Peyer's patch (tissue), 4 donors: ENCODE measurements at regions not wholly inside any gene's neighbourhood (a gene's known extent, or its start where the extent isn't known, plus 50 kb on each side); places are given as distances from the start of the nearest gene placed in this dataset.

Experiments
- DNase-seq, 3 donors: peaks; one replicate each; pipeline ENCODE4 v3.0.0-alpha.2; 2017 to 2019
- H3K27ac ChIP-seq, 4 donors: fragments of 200-600 bp; sonication (generic); one replicate each; pipeline ENCODE4 v1.5.1; 2016 to 2019
- H3K27me3 ChIP-seq, 2 donors: fragments of 200-600 bp; sonication (generic); one replicate each; pipeline ENCODE4 v1.5.1; 2019
- H3K36me3 ChIP-seq, 3 donors: fragments of 200-600 bp; sonication (generic); one replicate each; pipeline ENCODE4 v1.5.1; 2016 to 2019
- H3K4me1 ChIP-seq, 4 donors: fragments of 200-600 bp; sonication (generic); one replicate each; pipeline ENCODE4 v1.5.1; 2016 to 2019
- H3K4me3 ChIP-seq, 4 donors: fragments of 200-600 bp; sonication (generic); 1 replicate in 3 of 4; 2 replicates in 1 of 4; pipeline ENCODE4 v1.5.1; 2016 to 2019; ENCODE audit warnings: mild to moderate bottlenecking in 1 of 4
- H3K9me3 ChIP-seq, 4 donors: fragments of 200-600 bp; sonication (generic); one replicate each; pipeline ENCODE4 v1.5.1; 2016 to 2019; ENCODE audit warnings: mild to moderate bottlenecking in 1 of 4
- POLR2A ChIP-seq, 2 donors: fragments of 450-650 bp; IDR thresholded peaks; one replicate each; pipeline ENCODE4 v1.5.1; 2017; ENCODE audit warnings: antibody characterized with exemption in 2 of 2, mild to moderate bottlenecking in 2 of 2, moderate library complexity in 2 of 2
- TF ChIP-seq, protein P1 (sequence below), 6 experiments: fragments of 450-650 bp in 4 of 6; fragments of 200-600 bp in 2 of 6; sonication (generic) in 1 of 6; IDR thresholded peaks; one replicate each; pipeline ENCODE4 v1.5.1; 2017 to 2019; ENCODE audit warnings: antibody characterized with exemption in 6 of 6, mild to moderate bottlenecking in 3 of 6, moderate library complexity in 1 of 6

DNA sequence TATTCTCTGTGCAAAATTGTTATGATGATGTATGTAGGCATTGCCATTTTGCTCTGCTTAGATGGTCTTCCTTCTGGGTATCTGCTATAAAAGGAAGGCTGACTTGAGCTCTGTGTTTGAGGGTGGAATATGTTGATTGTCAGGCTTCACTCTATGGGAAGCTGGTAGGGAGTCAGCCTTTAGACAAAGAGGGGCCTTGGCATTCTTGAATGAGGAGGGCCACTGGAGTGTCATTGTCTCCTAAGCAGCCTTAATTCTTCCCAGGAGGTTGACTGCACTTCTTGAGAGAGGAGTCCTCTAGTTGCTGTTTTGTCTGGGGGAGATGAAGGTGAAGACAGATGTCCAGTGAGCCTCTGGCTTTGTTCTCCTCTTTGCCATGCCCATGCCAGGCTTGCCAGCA lies 266.8 kb downstream of the KCNRG start:
- Histone ChIP-seq H3K4me1 (no peaks in the 10 kb centered on the region), H3K36me3 (no peaks in the 10 kb centered on the region), H3K9me3 (no peaks in the 10 kb centered on the region), H3K27ac (no peak overlapping the region), H3K4me3 (no peak overlapping the region), H3K27me3 (no peaks in the 10 kb centered on the region)
- TF ChIP-seq, protein P1, sequence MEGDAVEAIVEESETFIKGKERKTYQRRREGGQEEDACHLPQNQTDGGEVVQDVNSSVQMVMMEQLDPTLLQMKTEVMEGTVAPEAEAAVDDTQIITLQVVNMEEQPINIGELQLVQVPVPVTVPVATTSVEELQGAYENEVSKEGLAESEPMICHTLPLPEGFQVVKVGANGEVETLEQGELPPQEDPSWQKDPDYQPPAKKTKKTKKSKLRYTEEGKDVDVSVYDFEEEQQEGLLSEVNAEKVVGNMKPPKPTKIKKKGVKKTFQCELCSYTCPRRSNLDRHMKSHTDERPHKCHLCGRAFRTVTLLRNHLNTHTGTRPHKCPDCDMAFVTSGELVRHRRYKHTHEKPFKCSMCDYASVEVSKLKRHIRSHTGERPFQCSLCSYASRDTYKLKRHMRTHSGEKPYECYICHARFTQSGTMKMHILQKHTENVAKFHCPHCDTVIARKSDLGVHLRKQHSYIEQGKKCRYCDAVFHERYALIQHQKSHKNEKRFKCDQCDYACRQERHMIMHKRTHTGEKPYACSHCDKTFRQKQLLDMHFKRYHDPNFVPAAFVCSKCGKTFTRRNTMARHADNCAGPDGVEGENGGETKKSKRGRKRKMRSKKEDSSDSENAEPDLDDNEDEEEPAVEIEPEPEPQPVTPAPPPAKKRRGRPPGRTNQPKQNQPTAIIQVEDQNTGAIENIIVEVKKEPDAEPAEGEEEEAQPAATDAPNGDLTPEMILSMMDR (IDR thresholded peaks at IDR 0.05), result no peak
- no peak for TF ChIP-seq POLR2A (IDR thresholded peaks at IDR 0.05)
- no peak for DNase-seq

GRCh38 chr13:50283017-50283416 lies 267.8 kb downstream of the KCNRG start:
- Histone ChIP-seq H3K27me3 (no peaks in the 10 kb centered on the region), H3K9me3 (no peaks in the 10 kb centered on the region), H3K4me3 (no peak overlapping the region), H3K36me3 (no peaks in the 10 kb centered on the region), H3K4me1 (no peaks in the 10 kb centered on the region), H3K27ac (no peak overlapping the region)
- DNase-seq, result no peak
- TF ChIP-seq, protein P1 (IDR thresholded peaks at IDR 0.05), result no peak
- TF ChIP-seq POLR2A (IDR thresholded peaks at IDR 0.05), result no peak

DNA sequence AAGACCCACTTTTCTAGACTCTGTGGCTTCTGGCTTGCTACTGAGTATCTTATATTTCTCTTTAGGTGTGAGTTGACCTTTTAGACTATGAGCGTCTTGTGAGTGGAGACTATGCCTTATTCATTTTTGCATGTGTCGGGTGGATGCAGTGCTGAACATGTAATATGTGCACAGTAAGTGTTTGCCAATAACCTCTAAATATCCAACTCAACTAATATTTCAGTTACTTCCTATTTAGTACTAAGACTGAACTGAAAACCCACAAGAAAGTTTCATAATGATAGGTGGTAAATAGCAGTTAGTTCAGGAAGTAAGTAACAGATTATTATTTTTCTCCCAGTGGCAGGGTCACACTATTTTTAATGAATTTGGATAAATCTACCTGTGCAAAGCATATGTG lies 269.3 kb downstream of the KCNRG start:
- Histone ChIP-seq H3K9me3 (no peaks in the 10 kb centered on the region), H3K4me1 (no peaks in the 10 kb centered on the region), H3K4me3 (no peak overlapping the region), H3K27ac (no peak overlapping the region), H3K36me3 (no peaks in the 10 kb centered on the region), H3K27me3 (no peaks in the 10 kb centered on the region)
- no peak for TF ChIP-seq POLR2A (IDR thresholded peaks at IDR 0.05)
- TF ChIP-seq, protein P1 (IDR thresholded peaks at IDR 0.05), result no peak
- no peak for DNase-seq

GRCh38 chr13:50285283-50285682 lies 270.0 kb downstream of the KCNRG start:
- Histone ChIP-seq H3K36me3 (no peaks in the 10 kb centered on the region), H3K27ac (no peak overlapping the region), H3K9me3 (no peaks in the 10 kb centered on the region), H3K4me3 (no peak overlapping the region), H3K4me1 (no peaks in the 10 kb centered on the region), H3K27me3 (no peaks in the 10 kb centered on the region)
- DNase-seq, result no peak
- TF ChIP-seq POLR2A (IDR thresholded peaks at IDR 0.05), result no peak
- TF ChIP-seq, protein P1 (IDR thresholded peaks at IDR 0.05), result no peak

DNA sequence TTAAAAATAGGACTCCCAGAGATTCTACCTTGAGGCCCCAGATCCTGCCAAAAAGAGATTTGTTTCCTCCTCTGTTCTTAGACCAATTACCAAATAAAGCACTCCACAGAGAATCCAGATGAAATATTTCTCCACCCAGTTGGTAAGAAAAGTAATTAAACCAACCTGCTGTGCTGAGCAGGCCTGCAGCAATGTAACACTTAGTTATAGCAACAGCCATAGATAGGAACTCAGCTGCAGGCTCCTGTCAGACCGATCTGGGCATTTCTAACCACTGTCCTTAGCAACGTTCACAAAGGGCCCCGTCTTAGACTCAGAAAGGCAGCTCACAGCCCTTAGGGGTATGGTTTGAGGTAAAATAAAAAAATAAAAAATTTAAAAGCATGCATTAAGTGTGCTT lies 271.1 kb downstream of the KCNRG start:
- H3K9me3 ChIP-seq, result no peaks in the 10 kb centered on the region
- H3K4me3 ChIP-seq, result no peak overlapping the region
- no peaks in the 10 kb centered on the region for H3K27me3 ChIP-seq
- TF ChIP-seq, protein P1 (IDR thresholded peaks at IDR 0.05), result no peak
- no peak for TF ChIP-seq POLR2A (IDR thresholded peaks at IDR 0.05)
- H3K27ac ChIP-seq, result no peak overlapping the region
- H3K36me3 ChIP-seq, result no peaks in the 10 kb centered on the region
- H3K4me1 ChIP-seq, result no peaks in the 10 kb centered on the region
- no peak for DNase-seq

DNA sequence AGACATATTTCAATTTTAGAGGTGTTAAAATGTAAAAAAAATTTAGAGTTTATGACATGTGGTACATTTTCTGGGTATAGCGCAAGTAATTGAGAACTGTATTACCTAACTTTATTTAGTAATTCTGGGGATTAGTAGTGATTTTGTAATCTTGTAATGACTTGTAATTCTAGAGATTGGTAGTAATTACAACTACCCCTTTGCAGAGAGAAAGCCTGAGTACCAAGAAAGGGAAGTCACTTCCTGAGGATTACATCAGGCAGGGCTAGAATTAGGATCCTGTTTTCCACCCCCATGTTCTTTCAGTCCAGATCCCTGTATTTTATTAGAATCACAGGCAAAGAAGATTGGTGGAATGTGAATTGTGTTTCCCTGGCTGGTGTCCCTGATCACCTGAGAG lies 274.9 kb downstream of the KCNRG start:
- no peaks in the 10 kb centered on the region for H3K36me3 ChIP-seq
- H3K4me3 ChIP-seq, result no peak overlapping the region
- peaks cover 0 to 4% (median 0%) of the 10 kb centered on the region in 4 donors for H3K9me3 ChIP-seq
- no peaks in the 10 kb centered on the region for H3K4me1 ChIP-seq
- TF ChIP-seq POLR2A (IDR thresholded peaks at IDR 0.05), result no peak
- TF ChIP-seq, protein P1 (IDR thresholded peaks at IDR 0.05), result no peak
- no peak overlapping the region for H3K27ac ChIP-seq
- no peaks in the 10 kb centered on the region for H3K27me3 ChIP-seq
- DNase-seq, result no peak
